B cell (primary cell): ENCODE measurements at regions not wholly inside any gene's neighbourhood (a gene's known extent, or its start where the extent isn't known, plus 50 kb on each side); places are given as distances from the start of the nearest gene placed in this dataset.

ENCODE experiments used
- EZH2 ChIP-seq: IDR thresholded peaks from 2 replicates; pipeline ENCODE4 v1.6.1; 2012; ENCODE audit warnings: borderline replicate concordance, low read depth, mild to moderate bottlenecking, moderate library complexity, low read length; ENCODE audit not compliant: insufficient read depth, poor library complexity, severe bottlenecking
- TF ChIP-seq, protein P1 (sequence below): fragments of 200-600 bp; IDR thresholded peaks from one replicate; pipeline ENCODE4 v1.8.0; 2022; ENCODE audit warnings: antibody characterized with exemption, mild to moderate bottlenecking

DNA sequence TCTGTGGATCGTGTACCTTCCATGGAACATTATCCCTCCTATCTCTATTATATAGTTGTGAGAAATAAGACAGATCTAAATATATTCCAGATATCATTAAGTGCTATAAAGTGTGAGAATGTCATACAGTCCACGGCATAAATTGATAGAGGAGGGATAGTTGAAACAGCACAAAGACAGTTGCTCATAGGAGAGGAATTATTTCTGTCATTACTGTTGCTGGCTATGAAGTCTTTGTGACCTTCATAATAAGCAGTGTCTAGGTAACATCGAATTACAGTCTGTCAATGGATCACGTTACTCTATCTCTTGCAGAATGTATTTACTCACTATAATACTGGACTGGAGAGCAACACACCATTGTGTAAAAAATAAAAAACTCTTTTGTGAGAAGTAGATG lies 671.5 kb upstream of the PCDH20 start:
- TF ChIP-seq EZH2: no peak
- TF ChIP-seq, protein P1, sequence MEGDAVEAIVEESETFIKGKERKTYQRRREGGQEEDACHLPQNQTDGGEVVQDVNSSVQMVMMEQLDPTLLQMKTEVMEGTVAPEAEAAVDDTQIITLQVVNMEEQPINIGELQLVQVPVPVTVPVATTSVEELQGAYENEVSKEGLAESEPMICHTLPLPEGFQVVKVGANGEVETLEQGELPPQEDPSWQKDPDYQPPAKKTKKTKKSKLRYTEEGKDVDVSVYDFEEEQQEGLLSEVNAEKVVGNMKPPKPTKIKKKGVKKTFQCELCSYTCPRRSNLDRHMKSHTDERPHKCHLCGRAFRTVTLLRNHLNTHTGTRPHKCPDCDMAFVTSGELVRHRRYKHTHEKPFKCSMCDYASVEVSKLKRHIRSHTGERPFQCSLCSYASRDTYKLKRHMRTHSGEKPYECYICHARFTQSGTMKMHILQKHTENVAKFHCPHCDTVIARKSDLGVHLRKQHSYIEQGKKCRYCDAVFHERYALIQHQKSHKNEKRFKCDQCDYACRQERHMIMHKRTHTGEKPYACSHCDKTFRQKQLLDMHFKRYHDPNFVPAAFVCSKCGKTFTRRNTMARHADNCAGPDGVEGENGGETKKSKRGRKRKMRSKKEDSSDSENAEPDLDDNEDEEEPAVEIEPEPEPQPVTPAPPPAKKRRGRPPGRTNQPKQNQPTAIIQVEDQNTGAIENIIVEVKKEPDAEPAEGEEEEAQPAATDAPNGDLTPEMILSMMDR: no peak
